ENCODE measurements at regions not wholly inside any gene's neighbourhood (a gene's known extent, or its start where the extent isn't known, plus 50 kb on each side); places are given as distances from the start of the nearest gene placed in this dataset.

DNA sequence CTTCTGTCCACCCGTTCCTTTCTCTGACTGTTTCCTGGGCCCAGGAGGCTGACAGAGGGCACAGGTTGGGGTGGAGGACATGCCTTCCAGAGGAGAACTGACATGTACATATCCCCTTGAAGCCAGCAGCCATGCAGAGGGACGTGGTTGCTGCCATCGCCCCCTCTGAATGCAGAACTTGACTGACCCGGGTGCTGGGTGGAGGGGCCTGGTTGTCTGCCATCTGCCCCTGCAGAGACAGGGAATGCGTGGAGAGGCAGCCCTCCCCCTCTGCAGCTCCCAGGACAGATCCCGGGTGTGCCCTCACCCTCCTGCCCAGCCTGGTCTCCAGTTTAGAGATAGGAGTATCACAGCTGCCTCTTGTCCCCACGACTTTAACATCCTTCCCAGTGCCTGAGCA lies 383.0 kb upstream of the B3GAT1 start:
- Histone ChIP-seq H3K4me1 (replicated peaks in 1 of 2; ENCODE audit: control insufficient read depth in 2 of 2, insufficient read depth in 2 of 2, low read length in 2 of 2) (no peaks in the 10 kb centered on the region), H3K4me3 (no peak overlapping the region), H3K9ac (ENCODE audit: insufficient read depth in 1 of 2, low read depth in 2 of 2, low read length in 2 of 2) (no peak overlapping the region), H3K9me1 (ENCODE audit: control insufficient read depth, insufficient read depth, low read length) (no peaks in the 10 kb centered on the region), H4K20me1 (replicated peaks; ENCODE audit: control insufficient read depth, insufficient read depth, low read length) (no peaks in the 10 kb centered on the region), H3K36me3 (ENCODE audit: control insufficient read depth, insufficient read depth, low read length) (no peaks in the 10 kb centered on the region), H2AFZ (ENCODE audit: low read depth, low read length) (no peak overlapping the region), H3K27ac (ENCODE audit: extremely low read depth, low read depth, low read length) (no peak overlapping the region), H3K27me3 (ENCODE audit: control insufficient read depth in 2 of 2, insufficient read depth in 2 of 2, low read length in 2 of 2) (peaks cover 0 to 7% of the 10 kb centered on the region in 2 experiments; a peak in 1 of 5 replicates), H3K4me2 (ENCODE audit: insufficient read depth, low read length) (no peak overlapping the region), H3K9me3 (replicated peaks; ENCODE audit: control insufficient read depth, insufficient read depth, low read depth, low read length) (no peaks in the 10 kb centered on the region), H3K79me2 (ENCODE audit: control insufficient read depth, insufficient read depth, low read length) (no peaks in the 10 kb centered on the region)
- TF ChIP-seq, protein P1, sequence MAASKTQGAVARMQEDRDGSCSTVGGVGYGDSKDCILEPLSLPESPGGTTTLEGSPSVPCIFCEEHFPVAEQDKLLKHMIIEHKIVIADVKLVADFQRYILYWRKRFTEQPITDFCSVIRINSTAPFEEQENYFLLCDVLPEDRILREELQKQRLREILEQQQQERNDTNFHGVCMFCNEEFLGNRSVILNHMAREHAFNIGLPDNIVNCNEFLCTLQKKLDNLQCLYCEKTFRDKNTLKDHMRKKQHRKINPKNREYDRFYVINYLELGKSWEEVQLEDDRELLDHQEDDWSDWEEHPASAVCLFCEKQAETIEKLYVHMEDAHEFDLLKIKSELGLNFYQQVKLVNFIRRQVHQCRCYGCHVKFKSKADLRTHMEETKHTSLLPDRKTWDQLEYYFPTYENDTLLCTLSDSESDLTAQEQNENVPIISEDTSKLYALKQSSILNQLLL (CRISPR knock-in tag; IDR thresholded peaks at IDR 0.05; ENCODE audit: borderline replicate concordance) = no peak
- TF ChIP-seq NR3C1 (CRISPR knock-in tag; IDR thresholded peaks at IDR 0.05) (no peak), CBFB (CRISPR knock-in tag; IDR thresholded peaks at IDR 0.05) (no peak), KDM5B (IDR thresholded peaks at IDR 0.05; ENCODE audit: insufficient replicate concordance, low read depth, low read length) (no peak), XRCC5 (IDR thresholded peaks at IDR 0.05; ENCODE audit: low read depth, low read length) (no peak), BMI1 (IDR thresholded peaks at IDR 0.05; ENCODE audit: low read length) (no peak), RBM14 (IDR thresholded peaks at IDR 0.05; ENCODE audit: borderline replicate concordance, insufficient read depth, low read depth, low read length) (no peak), HLTF (IDR thresholded peaks at IDR 0.05) (no peak), SLC30A9 (CRISPR knock-in tag; IDR thresholded peaks at IDR 0.05) (no peak)
- TF ChIP-seq, protein P2, sequence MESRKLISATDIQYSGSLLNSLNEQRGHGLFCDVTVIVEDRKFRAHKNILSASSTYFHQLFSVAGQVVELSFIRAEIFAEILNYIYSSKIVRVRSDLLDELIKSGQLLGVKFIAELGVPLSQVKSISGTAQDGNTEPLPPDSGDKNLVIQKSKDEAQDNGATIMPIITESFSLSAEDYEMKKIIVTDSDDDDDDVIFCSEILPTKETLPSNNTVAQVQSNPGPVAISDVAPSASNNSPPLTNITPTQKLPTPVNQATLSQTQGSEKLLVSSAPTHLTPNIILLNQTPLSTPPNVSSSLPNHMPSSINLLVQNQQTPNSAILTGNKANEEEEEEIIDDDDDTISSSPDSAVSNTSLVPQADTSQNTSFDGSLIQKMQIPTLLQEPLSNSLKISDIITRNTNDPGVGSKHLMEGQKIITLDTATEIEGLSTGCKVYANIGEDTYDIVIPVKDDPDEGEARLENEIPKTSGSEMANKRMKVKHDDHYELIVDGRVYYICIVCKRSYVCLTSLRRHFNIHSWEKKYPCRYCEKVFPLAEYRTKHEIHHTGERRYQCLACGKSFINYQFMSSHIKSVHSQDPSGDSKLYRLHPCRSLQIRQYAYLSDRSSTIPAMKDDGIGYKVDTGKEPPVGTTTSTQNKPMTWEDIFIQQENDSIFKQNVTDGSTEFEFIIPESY (CRISPR knock-in tag; IDR thresholded peaks at IDR 0.05) = no peak
- TF ChIP-seq, protein P3, sequence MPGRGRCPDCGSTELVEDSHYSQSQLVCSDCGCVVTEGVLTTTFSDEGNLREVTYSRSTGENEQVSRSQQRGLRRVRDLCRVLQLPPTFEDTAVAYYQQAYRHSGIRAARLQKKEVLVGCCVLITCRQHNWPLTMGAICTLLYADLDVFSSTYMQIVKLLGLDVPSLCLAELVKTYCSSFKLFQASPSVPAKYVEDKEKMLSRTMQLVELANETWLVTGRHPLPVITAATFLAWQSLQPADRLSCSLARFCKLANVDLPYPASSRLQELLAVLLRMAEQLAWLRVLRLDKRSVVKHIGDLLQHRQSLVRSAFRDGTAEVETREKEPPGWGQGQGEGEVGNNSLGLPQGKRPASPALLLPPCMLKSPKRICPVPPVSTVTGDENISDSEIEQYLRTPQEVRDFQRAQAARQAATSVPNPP (IDR thresholded peaks at IDR 0.05; ENCODE audit: borderline replicate concordance, insufficient read depth, insufficient read length) = no peak
- DNase-seq (ENCODE audit: extremely low read depth in 1 of 4, low spot score in 3 of 4) (no peak), FAIRE-seq (no peak), ATAC-seq (no peak)
- intact Hi-C loops (cut with micrococcal nuclease) (no loop called here), in situ Hi-C loops (cut with MboI) (no loop called here)
- POLR2A ChIA-PET = no interaction called here
- CTCF ChIA-PET (ENCODE audit: low intra/inter-chr PET ratio) = no interaction called here
- WGBS (ENCODE audit: insufficient coverage, low coverage, missing lambda C conversion rate) = 0% methylated on average over 7 of the region's 7 CpGs
- BruUV-seq (replicated peaks) = no TSS peak
